Ovary (tissue), 7 donors: ENCODE measurements at regions not wholly inside any gene's neighbourhood (a gene's known extent, or its start where the extent isn't known, plus 50 kb on each side); places are given as distances from the start of the nearest gene placed in this dataset.

Experiments
- DNase-seq, 5 donors: peaks; one replicate each; pipeline ENCODE4 v3.0.0-alpha.2; 2019 to 2020
- H3K27ac ChIP-seq, 2 donors: fragments of 200-600 bp; one replicate each; pipeline versions ENCODE4 v1.5.1 to v1.8.0; 2019 to 2022
- H3K27me3 ChIP-seq: fragments of 200-600 bp; one replicate; pipeline ENCODE4 v1.8.0; 2022
- H3K36me3 ChIP-seq: fragments of 200-600 bp; sonication (generic); one replicate; pipeline ENCODE4 v1.5.1; 2019
- H3K4me1 ChIP-seq: one replicate; pipeline ENCODE4 v1.8.1; 2013; ENCODE audit warnings: mild to moderate bottlenecking, moderate library complexity; ENCODE audit not compliant: insufficient read depth
- H3K4me3 ChIP-seq: fragments of 200-600 bp; sonication (generic); one replicate; pipeline ENCODE4 v1.5.1; 2017
- H3K9me3 ChIP-seq, 2 donors: fragments of 200-600 bp in 1 of 2; sonication (generic) in 1 of 2; one replicate each; pipeline versions ENCODE4 v1.5.1 to v1.8.1; 2013 to 2019; ENCODE audit warnings: mild to moderate bottlenecking in 1 of 2, moderate library complexity in 1 of 2
- CTCF ChIP-seq, 3 donors: fragments of 450-650 bp in 2 of 3; fragments of 200-600 bp in 1 of 3; IDR thresholded peaks; one replicate each; pipeline versions ENCODE4 v1.5.1 to v1.8.0; 2016 to 2022; ENCODE audit warnings: antibody characterized with exemption in 3 of 3, mild to moderate bottlenecking in 1 of 3
- EP300 ChIP-seq: sonication (generic); formaldehyde crosslinking; IDR thresholded peaks from one replicate; pipeline ENCODE4 v1.6.1; 2017; ENCODE audit warnings: antibody characterized with exemption
- POLR2A ChIP-seq: fragments of 450-650 bp; IDR thresholded peaks from one replicate; pipeline ENCODE4 v1.6.1; 2017; ENCODE audit warnings: antibody characterized with exemption, mild to moderate bottlenecking, moderate library complexity
- WGBS, 3 donors: extraction: QIAGEN DNeasy Blood & Tissue Kit in 1 of 3; methylation state at CpG; one replicate each; pipeline versions ENCODE4 v1.1.5 to v1.1.7; 2013 to 2017; 5-methylcytosine and 5-hydroxymethylcytosine counted together
- intact Hi-C, 4 donors: fragments of 100-400 bp; cut with DNase I; formaldehyde crosslinking; loops; one replicate each; pipeline versions ENCODE4 v1.11.0 to v1.15.1; 2022 to 2023
- donor health status: DM: no; HTN: no; CAD: no; lungs with moderate emphysema.
- donor health status: DM: no; HTN: no; CAD: no.
- donor health status: Bipolar disorder and iron deficiency.
- donor health status: DM: no; HTN: no; CAD: no.
- donor health status: DM: yes; HTN: yes; CAD: no.

DNA sequence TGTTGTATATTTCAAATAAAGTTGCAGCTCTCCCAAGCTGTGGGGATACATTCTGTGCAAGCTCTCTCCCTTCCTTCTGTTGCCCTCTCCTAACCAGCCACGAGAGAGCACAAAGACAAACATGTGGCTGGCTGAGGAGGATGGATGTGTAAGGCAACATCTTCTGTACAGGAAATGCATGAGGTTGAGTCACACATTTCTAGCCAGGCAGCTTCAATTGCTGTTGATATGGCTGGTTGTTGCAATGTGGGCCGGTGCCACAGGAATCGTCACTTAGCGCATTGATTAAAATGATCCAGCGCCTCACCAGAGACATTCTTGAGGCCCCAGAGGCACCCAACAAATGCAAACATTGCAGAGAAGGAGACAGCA is 207.1 kb downstream of the ICE1 start:
- H3K27ac ChIP-seq = no peak overlapping the region
- H3K4me3 ChIP-seq = no peak overlapping the region
- no peaks in the 10 kb centered on the region for H3K36me3 ChIP-seq
- no peaks in the 10 kb centered on the region for H3K4me1 ChIP-seq
- intact Hi-C loops = no loop called here
- TF ChIP-seq EP300 = no peak
- TF ChIP-seq CTCF (IDR thresholded peaks at IDR 0.05) = no peak
- no peak for TF ChIP-seq POLR2A
- no peak for DNase-seq
- H3K9me3 ChIP-seq = no peaks in the 10 kb centered on the region
- WGBS, 3 donors = 65 to 76% (median 74%) methylated on average over 5 of the region's 5 CpGs
- no peaks in the 10 kb centered on the region for H3K27me3 ChIP-seq

DNA sequence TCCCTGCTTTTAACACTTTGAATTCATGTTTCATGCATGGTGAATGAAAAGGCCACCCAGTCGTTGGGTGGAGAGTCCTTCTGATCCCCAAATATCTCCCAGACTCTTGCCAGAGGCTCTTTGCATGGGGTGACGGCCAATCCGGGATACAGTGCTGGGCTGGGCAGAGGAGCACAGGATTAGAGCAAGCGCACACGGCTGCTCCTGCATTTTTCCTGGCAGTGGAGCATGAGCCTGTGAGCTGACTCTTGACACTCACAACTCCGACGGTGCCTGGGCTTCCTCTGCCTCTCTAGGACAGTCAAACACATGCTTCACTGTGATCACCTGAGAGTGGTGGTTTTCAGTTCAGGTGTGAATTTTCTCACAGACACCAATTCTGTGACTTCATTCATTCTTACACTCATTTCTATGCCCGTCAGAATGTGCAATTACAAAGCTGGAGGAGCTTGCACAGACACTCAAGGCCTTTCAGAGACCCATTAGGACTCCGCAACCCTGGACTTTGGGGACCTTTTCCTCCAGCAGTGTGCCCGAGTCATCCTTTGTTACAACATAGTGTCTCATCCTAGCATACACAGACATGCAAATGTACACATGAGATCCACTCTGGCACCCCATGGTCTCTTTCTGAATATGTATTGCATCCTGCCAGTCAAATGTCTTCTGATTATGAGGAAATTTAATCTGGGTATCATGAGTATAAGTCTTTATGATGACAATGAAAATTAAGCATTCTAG is 206.6 kb downstream of the ICE1 start:
- intact Hi-C loops = no loop called here
- H3K9me3 ChIP-seq = no peaks in the 10 kb centered on the region
- no peak for DNase-seq
- WGBS, 3 donors = 84 to 89% (median 89%) methylated on average over 10 of the region's 10 CpGs
- no peak overlapping the region for H3K27ac ChIP-seq
- H3K36me3 ChIP-seq = no peaks in the 10 kb centered on the region
- H3K4me1 ChIP-seq = no peaks in the 10 kb centered on the region
- H3K27me3 ChIP-seq = no peaks in the 10 kb centered on the region
- TF ChIP-seq POLR2A (no peak), EP300 (no peak), CTCF (IDR thresholded peaks at IDR 0.05) (no peak)
- no peak overlapping the region for H3K4me3 ChIP-seq

DNA sequence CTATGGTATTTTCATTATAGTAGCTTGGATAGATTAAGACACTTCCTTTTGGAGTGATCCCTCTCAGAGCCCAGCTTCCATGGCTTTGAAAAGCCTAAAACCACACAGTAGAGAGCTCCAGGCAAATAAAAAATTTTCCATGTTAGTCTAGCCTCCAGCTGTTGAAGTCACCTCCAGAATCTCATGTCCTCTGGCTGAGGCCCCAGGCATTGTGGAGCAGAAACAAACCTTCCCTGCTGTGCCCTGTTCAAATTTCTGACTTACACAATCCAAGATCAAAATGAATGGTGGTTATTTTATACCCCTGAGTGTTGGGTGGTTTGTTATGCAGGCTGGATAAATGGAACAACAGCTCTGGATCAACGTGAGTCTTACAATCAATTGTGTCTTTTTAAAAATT is 203.9 kb downstream of the ICE1 start:
- Histone ChIP-seq H3K9me3 (no peaks in the 10 kb centered on the region), H3K27ac (no peak overlapping the region), H3K4me3 (no peak overlapping the region), H3K27me3 (no peaks in the 10 kb centered on the region), H3K4me1 (no peaks in the 10 kb centered on the region), H3K36me3 (no peaks in the 10 kb centered on the region)
- WGBS, 3 donors = 77 to 86% (median 84%) methylated on average over 1 of the region's 1 CpG
- no peak for DNase-seq
- intact Hi-C loops = no loop called here
- TF ChIP-seq POLR2A (no peak), CTCF (IDR thresholded peaks at IDR 0.05) (no peak), EP300 (no peak)

- Histone ChIP-seq H3K9me3 (no peaks in the 10 kb centered on the region), H3K4me3 (no peak overlapping the region), H3K36me3 (no peaks in the 10 kb centered on the region), H3K4me1 (no peaks in the 10 kb centered on the region), H3K27me3 (no peaks in the 10 kb centered on the region), H3K27ac (no peak overlapping the region)
- no peak for DNase-seq
- TF ChIP-seq POLR2A = no peak
- no peak for TF ChIP-seq CTCF (IDR thresholded peaks at IDR 0.05)
- no peak for TF ChIP-seq EP300
- intact Hi-C loops = no loop called here
- 76 to 82% (median 79%) methylated on average over 3 of the region's 3 CpGs for WGBS, 3 donors
Observed at GRCh38 chr5:5625491-5625890, 203.0 kb downstream of the ICE1 start.
